NT2/D1 (cell line): ENCODE measurements at regions not wholly inside any gene's neighbourhood (a gene's known extent, or its start where the extent isn't known, plus 50 kb on each side); places are given as distances from the start of the nearest gene placed in this dataset.

Experiments
- SUZ12 ChIP-seq: IDR thresholded peaks from 2 replicates; pipeline ENCODE4 v1.6.1; 2011; ENCODE audit not compliant: insufficient read length, insufficient read depth; ENCODE audit errors: extremely low read depth
- YY1 ChIP-seq: IDR thresholded peaks from 2 replicates; pipeline ENCODE4 v1.6.1; 2011; ENCODE audit not compliant: insufficient read length, insufficient read depth
- ZNF274 ChIP-seq: IDR thresholded peaks from 2 replicates; pipeline ENCODE4 v1.6.1; 2011; ENCODE audit warnings: mild to moderate bottlenecking, low read depth, low read length

GRCh38 chr12:59941461-59941860 lies 345.6 kb downstream of the SLC16A7 start:
- TF ChIP-seq YY1 (no peak), ZNF274 (no peak), SUZ12 (no peak)
